ENCODE measurements at regions not wholly inside any gene's neighbourhood (a gene's known extent, or its start where the extent isn't known, plus 50 kb on each side); places are given as distances from the start of the nearest gene placed in this dataset.

DNA sequence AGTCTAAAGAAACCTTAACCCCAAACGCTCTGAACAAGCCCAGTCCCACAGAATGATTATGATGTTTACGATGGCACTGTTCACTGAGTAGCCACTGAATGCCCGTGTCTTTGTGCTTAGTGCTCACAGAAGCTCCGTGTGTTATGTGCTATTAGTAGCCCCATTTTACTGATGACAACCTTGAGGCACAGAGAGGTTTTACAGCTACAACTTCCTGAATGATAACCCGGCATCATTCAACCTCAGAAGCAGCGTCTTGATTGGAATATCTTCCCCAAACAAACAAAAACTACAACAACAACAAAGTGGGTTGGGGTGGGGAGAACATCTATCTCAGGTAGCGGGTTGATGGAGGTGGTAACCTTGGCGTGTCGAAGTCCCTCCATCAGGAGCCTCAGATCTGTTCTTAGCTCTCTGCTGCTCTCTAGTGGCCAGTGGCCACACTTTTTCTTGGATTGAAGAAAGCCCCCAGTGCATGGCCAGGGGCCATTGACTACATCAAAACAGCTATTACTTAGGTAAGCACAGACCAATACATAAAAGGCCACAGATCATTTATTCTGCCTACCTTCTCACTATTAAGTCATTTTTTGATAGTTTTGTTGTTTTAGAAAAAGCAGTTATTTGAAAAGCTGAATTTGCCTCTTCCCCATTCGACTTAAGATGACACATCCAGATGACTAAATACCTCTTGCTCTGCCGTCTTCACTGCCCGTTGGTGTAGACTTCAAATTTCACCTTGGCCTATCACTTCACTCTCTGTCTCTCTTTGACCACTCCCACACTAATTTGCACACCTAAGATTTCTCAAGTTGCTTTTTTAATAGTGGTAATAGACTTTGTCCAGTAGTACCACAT lies 376.9 kb downstream of the GALC start:
- TF ChIP-seq, protein P1, sequence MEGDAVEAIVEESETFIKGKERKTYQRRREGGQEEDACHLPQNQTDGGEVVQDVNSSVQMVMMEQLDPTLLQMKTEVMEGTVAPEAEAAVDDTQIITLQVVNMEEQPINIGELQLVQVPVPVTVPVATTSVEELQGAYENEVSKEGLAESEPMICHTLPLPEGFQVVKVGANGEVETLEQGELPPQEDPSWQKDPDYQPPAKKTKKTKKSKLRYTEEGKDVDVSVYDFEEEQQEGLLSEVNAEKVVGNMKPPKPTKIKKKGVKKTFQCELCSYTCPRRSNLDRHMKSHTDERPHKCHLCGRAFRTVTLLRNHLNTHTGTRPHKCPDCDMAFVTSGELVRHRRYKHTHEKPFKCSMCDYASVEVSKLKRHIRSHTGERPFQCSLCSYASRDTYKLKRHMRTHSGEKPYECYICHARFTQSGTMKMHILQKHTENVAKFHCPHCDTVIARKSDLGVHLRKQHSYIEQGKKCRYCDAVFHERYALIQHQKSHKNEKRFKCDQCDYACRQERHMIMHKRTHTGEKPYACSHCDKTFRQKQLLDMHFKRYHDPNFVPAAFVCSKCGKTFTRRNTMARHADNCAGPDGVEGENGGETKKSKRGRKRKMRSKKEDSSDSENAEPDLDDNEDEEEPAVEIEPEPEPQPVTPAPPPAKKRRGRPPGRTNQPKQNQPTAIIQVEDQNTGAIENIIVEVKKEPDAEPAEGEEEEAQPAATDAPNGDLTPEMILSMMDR (IDR thresholded peaks at IDR 0.05; ENCODE audit: low read length), result peak; percentile 59
- no peak for TF ChIP-seq EZH2 (optimal IDR thresholded peaks at IDR 0.05; ENCODE audit: low read depth, low read length)
- TF ChIP-seq EZH2phosphoT487 (IDR thresholded peaks at IDR 0.05; ENCODE audit: low read length), result no peak
